Mucosa of gallbladder (tissue), 1 donor: ENCODE measurements at regions not wholly inside any gene's neighbourhood (a gene's known extent, or its start where the extent isn't known, plus 50 kb on each side); places are given as distances from the start of the nearest gene placed in this dataset.

Experiments used
- DNase-seq: peaks from one replicate; pipeline ENCODE4 v3.0.0-alpha.2; 2020; ENCODE audit warnings: low spot score
- donor health status: DM: no; HTN: no; CAD: no.

DNA sequence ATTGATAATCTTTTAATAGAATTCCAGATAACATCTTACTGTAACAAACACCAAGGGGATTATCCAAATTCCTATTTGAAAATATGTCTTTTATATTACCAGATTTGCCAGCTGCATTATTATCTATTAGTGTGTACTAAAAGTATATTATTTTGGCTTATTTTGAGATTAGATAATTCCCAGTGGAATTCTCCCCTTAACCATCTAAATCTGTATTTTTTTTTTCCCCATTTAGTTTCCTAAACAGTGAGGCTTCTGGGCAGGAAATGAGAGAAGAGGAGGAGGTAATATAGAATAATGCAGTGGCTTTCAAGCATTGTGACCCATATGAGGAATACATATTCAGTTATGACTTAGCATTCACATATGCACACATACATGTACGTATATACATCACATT lies 53.5 kb upstream of the ABL1 start:
- DNase-seq: no peak

DNA sequence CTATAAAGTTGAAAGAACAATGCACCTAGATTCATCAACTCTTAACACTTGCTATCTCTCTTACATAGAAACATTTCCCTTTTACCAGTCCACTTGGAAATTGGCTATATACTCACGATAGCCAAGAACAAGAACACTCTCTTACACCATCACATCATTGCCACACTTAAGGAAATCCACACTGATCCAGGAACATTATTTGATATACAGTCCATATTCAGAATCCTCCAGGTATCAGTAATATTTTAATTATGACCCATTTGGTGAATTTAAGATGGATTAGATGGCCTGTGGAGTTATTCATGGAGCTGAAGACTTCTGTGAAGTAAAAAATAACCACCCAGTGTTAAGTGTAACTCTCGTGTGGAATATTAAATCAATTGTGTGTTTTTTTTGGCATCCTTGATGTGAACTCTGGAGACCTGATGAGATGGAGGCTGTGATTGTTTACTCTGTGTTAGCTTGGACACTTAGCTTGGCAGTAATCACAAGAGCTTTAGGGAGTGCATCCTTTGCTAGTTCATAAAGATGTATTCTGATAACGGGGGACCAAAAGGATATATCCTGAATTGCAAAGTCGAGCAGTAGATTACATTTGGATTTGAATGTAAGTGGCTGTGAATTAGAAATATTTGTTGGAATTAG lies 52.0 kb upstream of the ABL1 start:
- no peak for DNase-seq

DNA sequence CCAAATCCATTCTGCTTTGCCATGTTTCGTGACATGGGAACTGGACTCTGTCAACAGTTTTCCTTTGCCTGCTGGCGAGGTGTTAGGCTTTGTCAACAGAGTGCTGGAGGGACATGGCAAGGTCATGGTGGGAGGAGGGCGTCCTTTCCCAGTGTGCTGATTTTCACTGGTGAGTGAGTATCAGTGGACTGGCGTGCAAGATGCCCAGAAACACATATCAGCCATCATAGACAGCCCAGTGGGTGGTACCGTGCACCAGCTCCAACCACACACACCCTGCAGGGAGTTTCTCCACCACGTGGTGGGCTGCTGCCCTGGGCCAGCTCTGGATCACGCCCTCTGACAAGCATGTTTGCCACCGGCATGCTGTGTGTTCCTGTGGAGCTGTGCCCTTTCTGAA lies 50.0 kb upstream of the ABL1 start:
- DNase-seq: no peak
